ENCODE measurements at regions not wholly inside any gene's neighbourhood (a gene's known extent, or its start where the extent isn't known, plus 50 kb on each side); places are given as distances from the start of the nearest gene placed in this dataset.

- TF ChIP-seq CTCF (IDR thresholded peaks at IDR 0.05) (no peak), POLR2A (IDR thresholded peaks at IDR 0.05) (no peak)
Measured at GRCh38 chrX:63934791-63935190, 149.8 kb upstream of the ARHGEF9 start.
